H1 (cell line): ENCODE measurements at regions not wholly inside any gene's neighbourhood (a gene's known extent, or its start where the extent isn't known, plus 50 kb on each side); places are given as distances from the start of the nearest gene placed in this dataset.

Experiments used
- CTCF ChIA-PET: fragments of 300-600 bp; sonication (Branson Sonifier 250); formaldehyde crosslinking; loops from one replicate; lab custom pipeline; 2021; ENCODE audit not compliant: partially characterized antibody; lab: Charles Lee
- POLR2A ChIA-PET: fragments of 300-600 bp; sonication (Branson Sonifier 250); formaldehyde crosslinking; loops from one replicate; lab custom pipeline; 2021; ENCODE audit warnings: inconsistent platforms; ENCODE audit not compliant: partially characterized antibody; lab: Charles Lee
- DNase-seq, 2 experiments: peaks; one replicate each; pipeline versions ENCODE4 v3.0.0 to v3.0.0-alpha.2; 2010 to 2022; ENCODE audit warnings: low spot score in 2 of 2, low read depth in 1 of 2, mixed read lengths in 1 of 2
- FAIRE-seq: peaks from 2 replicates; lab custom pipeline; 2011; peaks lifted over from hg19 to GRCh38; lab: Jason Lieb, UNC
- H2AFZ ChIP-seq: 2 replicates; pipeline ENCODE4 v1.8.1; 2012; ENCODE audit warnings: low read length, inconsistent platforms
- H2AK5ac ChIP-seq: 2 replicates; pipeline ENCODE4 v1.6.1; 2013; ENCODE audit warnings: low read depth, low read length
- H2BK120ac ChIP-seq: replicated peaks from 2 replicates; pipeline ENCODE3; 2013; ENCODE audit warnings: low read depth, low read length, inconsistent platforms
- H2BK12ac ChIP-seq: 2 replicates; pipeline ENCODE4 v1.6.1; 2013; ENCODE audit warnings: low read depth, low read length
- H2BK15ac ChIP-seq: 2 replicates; pipeline ENCODE4 v1.6.1; 2013; ENCODE audit warnings: low read length
- H2BK20ac ChIP-seq: 2 replicates; pipeline ENCODE4 v1.6.1; 2013; ENCODE audit warnings: low read length
- H2BK5ac ChIP-seq: 2 replicates; pipeline ENCODE4 v1.6.1; 2013; ENCODE audit warnings: low read depth, low read length
- H3K14ac ChIP-seq: 2 replicates; pipeline ENCODE4 v1.6.1; 2013; ENCODE audit warnings: inconsistent platforms; ENCODE audit not compliant: insufficient read length
- H3K18ac ChIP-seq: 2 replicates; pipeline ENCODE4 v1.6.1; 2013; ENCODE audit warnings: low read length; ENCODE audit errors: extremely low read depth
- H3K23ac ChIP-seq: 2 replicates; pipeline ENCODE4 v1.6.1; 2013; ENCODE audit warnings: inconsistent platforms; ENCODE audit not compliant: insufficient read length
- H3K23me2 ChIP-seq: 2 replicates; pipeline ENCODE4 v1.6.1; 2013; ENCODE audit warnings: low read depth, low read length
- H3K27ac ChIP-seq: 2 replicates; pipeline ENCODE4 v1.6.1; 2011; ENCODE audit warnings: low read depth, low read length, inconsistent platforms
- H3K27me3 ChIP-seq, 4 experiments: replicated peaks in 1 of 4; 1 replicate in 1 of 4; 2 replicates in 3 of 4; pipeline versions ENCODE4 v1.6.1 to v1.8.1; 2011 to 2013; ENCODE audit warnings: low read length in 3 of 4, mild to moderate bottlenecking in 3 of 4, inconsistent platforms in 2 of 4, mixed read lengths in 2 of 4, moderate library complexity in 1 of 4; ENCODE audit not compliant: control insufficient read depth in 3 of 4, insufficient read depth in 3 of 4; ENCODE audit errors: extremely low read depth in 1 of 4
- H3K36me3 ChIP-seq, 4 experiments: 2 replicates each; pipeline versions ENCODE4 v1.6.1 to v1.8.1; 2011 to 2013; ENCODE audit warnings: mild to moderate bottlenecking in 4 of 4, low read length in 3 of 4, moderate library complexity in 2 of 4, control low read depth in 1 of 4, inconsistent platforms in 1 of 4; ENCODE audit not compliant: insufficient read depth in 4 of 4, control insufficient read depth in 2 of 4
- H3K4ac ChIP-seq: replicated peaks from 2 replicates; pipeline ENCODE3; 2013; ENCODE audit warnings: low read length, low read depth, mixed read lengths, inconsistent platforms; ENCODE audit not compliant: insufficient read length
- H3K4me1 ChIP-seq, 4 experiments: replicated peaks in 1 of 4; 1 replicate in 1 of 4; 2 replicates in 3 of 4; pipeline versions ENCODE4 v1.6.1 to v1.8.1; 2011 to 2013; ENCODE audit warnings: low read length in 3 of 4, inconsistent platforms in 2 of 4, mixed read lengths in 1 of 4; ENCODE audit not compliant: insufficient read depth in 4 of 4, control insufficient read depth in 3 of 4
- H3K4me2 ChIP-seq, 2 experiments: 2 replicates each; pipeline versions ENCODE4 v1.6.1 to v1.8.1; 2011 to 2013; ENCODE audit warnings: low read depth in 2 of 2, low read length in 2 of 2, control low read depth in 1 of 2, inconsistent platforms in 1 of 2, mild to moderate bottlenecking in 1 of 2; ENCODE audit not compliant: insufficient read depth in 1 of 2
- H3K4me3 ChIP-seq, 4 experiments: fragments of 200-600, 300-600 bp in 1 of 4; sonication (generic), shearing (Covaris generic), sonication (Bioruptor Twin) in 1 of 4; 2 replicates each; pipeline versions ENCODE4 v1.5.1 to v1.8.1; 2011 to 2016; ENCODE audit warnings: low read length in 4 of 4, low read depth in 3 of 4, control low read depth in 2 of 4, inconsistent platforms in 2 of 4, mild to moderate bottlenecking in 2 of 4, mixed read lengths in 1 of 4, moderate library complexity in 1 of 4; ENCODE audit not compliant: insufficient read depth in 2 of 4; ENCODE audit errors: extremely low read depth in 1 of 4
- H3K56ac ChIP-seq: replicated peaks from 2 replicates; pipeline ENCODE3; 2013; ENCODE audit warnings: low read depth, mild to moderate bottlenecking, mixed read lengths, low read length, inconsistent platforms; ENCODE audit not compliant: insufficient read length
- H3K79me1 ChIP-seq: 2 replicates; pipeline ENCODE4 v1.6.1; 2013; ENCODE audit warnings: low read depth, low read length, control low read depth
- H3K79me2 ChIP-seq, 2 experiments: 2 replicates each; pipeline versions ENCODE4 v1.6.1 to v1.8.1; 2012 to 2013; ENCODE audit warnings: low read length in 2 of 2, mild to moderate bottlenecking in 2 of 2, inconsistent platforms in 1 of 2; ENCODE audit not compliant: insufficient read depth in 2 of 2, control insufficient read depth in 1 of 2
- H3K9ac ChIP-seq, 4 experiments: replicated peaks in 1 of 4; 1 replicate in 1 of 4; 2 replicates in 3 of 4; pipeline versions ENCODE4 v1.6.1 to v1.8.1; 2011 to 2013; ENCODE audit warnings: low read depth in 3 of 4, low read length in 3 of 4, control low read depth in 2 of 4, mild to moderate bottlenecking in 2 of 4, moderate library complexity in 2 of 4, inconsistent platforms in 1 of 4; ENCODE audit errors: extremely low read depth in 1 of 4
- H3K9me3 ChIP-seq, 2 experiments: 2 replicates each; pipeline versions ENCODE4 v1.6.1 to v1.8.1; 2012 to 2013; ENCODE audit warnings: mild to moderate bottlenecking in 2 of 2, moderate library complexity in 2 of 2, control low read depth in 1 of 2, inconsistent platforms in 1 of 2, low read depth in 1 of 2, low read length in 1 of 2, mixed read lengths in 1 of 2; ENCODE audit not compliant: insufficient read depth in 2 of 2
- H4K20me1 ChIP-seq, 2 experiments: replicated peaks in 1 of 2; 2 replicates each; pipeline versions ENCODE3 to v1.8.1; 2011 to 2013; ENCODE audit warnings: inconsistent platforms in 2 of 2, low read length in 2 of 2, mild to moderate bottlenecking in 1 of 2; ENCODE audit not compliant: insufficient read depth in 2 of 2, control insufficient read depth in 1 of 2
- H4K5ac ChIP-seq: 2 replicates; pipeline ENCODE4 v1.6.1; 2013; ENCODE audit warnings: low read length, low read depth, mixed read lengths, inconsistent platforms; ENCODE audit not compliant: insufficient read length
- H4K8ac ChIP-seq: 2 replicates; pipeline ENCODE4 v1.8.0; 2013; ENCODE audit warnings: mild to moderate bottlenecking, moderate library complexity, low read length, inconsistent platforms; ENCODE audit not compliant: insufficient read depth; ENCODE audit errors: extremely low read depth
- H4K91ac ChIP-seq: replicated peaks from 2 replicates; pipeline ENCODE3; 2013; ENCODE audit warnings: low read length, mixed read lengths, inconsistent platforms; ENCODE audit not compliant: insufficient read length
- ASH2L ChIP-seq: fragments of 200-600, 300-600 bp; sonication (generic); IDR thresholded peaks from one replicate; pipeline ENCODE4 v1.7.1; 2017; ENCODE audit warnings: low read length
- CREB1 ChIP-seq: IDR thresholded peaks from 2 replicates; pipeline ENCODE4 v1.6.1; 2012; ENCODE audit warnings: inconsistent platforms
- EZH2 ChIP-seq: fragments of 200-600 bp; sonication (generic); IDR thresholded peaks from 2 replicates; pipeline ENCODE4 v1.7.1; 2012; ENCODE audit warnings: low read depth, mild to moderate bottlenecking, moderate library complexity, low read length, inconsistent platforms; ENCODE audit not compliant: severe bottlenecking
- FOSL1 ChIP-seq: IDR thresholded peaks from 2 replicates; pipeline ENCODE4 v1.6.1; 2011; ENCODE audit warnings: mild to moderate bottlenecking, low read depth, low read length, moderate library complexity; ENCODE audit not compliant: insufficient read depth
- GABPA ChIP-seq: IDR thresholded peaks from 2 replicates; pipeline ENCODE4 v1.6.1; 2011; ENCODE audit warnings: mild to moderate bottlenecking, low read length, moderate library complexity, borderline replicate concordance; ENCODE audit not compliant: insufficient read depth
- HDAC2 ChIP-seq, 2 experiments: fragments of 300-600 bp in 1 of 2; sonication (generic) in 1 of 2; IDR thresholded peaks; 2 replicates each; pipeline ENCODE4 v1.6.1; 2011 to 2012; ENCODE audit warnings: low read depth in 2 of 2, low read length in 2 of 2, mild to moderate bottlenecking in 2 of 2, moderate library complexity in 2 of 2, borderline replicate concordance in 1 of 2, inconsistent platforms in 1 of 2
- JUN ChIP-seq: IDR thresholded peaks from 2 replicates; pipeline ENCODE4 v1.6.1; 2011; ENCODE audit warnings: low read depth, mild to moderate bottlenecking, improper control_type of control experiment, low read length
- MAFK ChIP-seq: IDR thresholded peaks from 2 replicates; pipeline ENCODE4 v1.6.1; 2012; ENCODE audit warnings: low read depth, mild to moderate bottlenecking, improper control_type of control experiment, low read length
- RBBP5 ChIP-seq: IDR thresholded peaks from 2 replicates; pipeline ENCODE4 v1.7.1; 2012; ENCODE audit warnings: low read depth, mild to moderate bottlenecking, inconsistent platforms, low read length, moderate library complexity, borderline replicate concordance
- SAP30 ChIP-seq: fragments of 300-600 bp; sonication (generic); IDR thresholded peaks from 2 replicates; pipeline ENCODE4 v1.7.1; 2012; ENCODE audit warnings: low read length, moderate library complexity, mild to moderate bottlenecking, inconsistent platforms; ENCODE audit not compliant: insufficient read depth, insufficient replicate concordance
- SIN3A ChIP-seq, 2 experiments: IDR thresholded peaks in 1 of 2; conservative IDR thresholded peaks in 1 of 2; 2 replicates each; pipeline ENCODE4 v1.6.1; 2011 to 2012; ENCODE audit warnings: low read length in 2 of 2, improper control_type of control experiment in 1 of 2, low read depth in 1 of 2, mild to moderate bottlenecking in 1 of 2
- SIRT6 ChIP-seq: IDR thresholded peaks from one replicate; pipeline ENCODE4 v1.7.1; 2012; ENCODE audit warnings: low read length, inconsistent platforms
- SP4 ChIP-seq: IDR thresholded peaks from 2 replicates; pipeline ENCODE4 v1.6.1; 2012; ENCODE audit warnings: low read length, inconsistent platforms
- TAF1 ChIP-seq: IDR thresholded peaks from 2 replicates; pipeline ENCODE4 v1.6.1; 2011; ENCODE audit warnings: mild to moderate bottlenecking, low read depth, low read length
- WGBS, 2 experiments: shearing (Covaris generic) in 1 of 2; methylation state at CpG; one replicate each; pipeline versions ENCODE4 v1.1.6 to v1.1.7; 2013 to 2015; ENCODE audit warnings: low lambda C conversion rate in 2 of 2, mixed read lengths in 2 of 2, inconsistent platforms in 1 of 2, low coverage in 1 of 2, missing lambda C conversion rate in 1 of 2; ENCODE audit not compliant: insufficient replicate concordance in 2 of 2, insufficient coverage in 1 of 2, insufficient read length in 1 of 2; ENCODE audit errors: extremely low coverage in 1 of 2, missing lambda C conversion rate in 1 of 2; 5-methylcytosine and 5-hydroxymethylcytosine counted together

- ChIA-PET POLR2A (no interaction called here), CTCF (interaction anchor here (1.0 kb wide), 1 partner anchor 19 kb away, joined by 3 read pairs; no protein-coding TSS in a partner anchor)
- no peak overlapping the region for H3K27ac ChIP-seq
- no peak overlapping the region for H3K4ac ChIP-seq
- no peaks in the 10 kb centered on the region for H3K27me3 ChIP-seq
- H2BK15ac ChIP-seq = no peak overlapping the region
- H4K5ac ChIP-seq = no peak overlapping the region
- H3K9ac ChIP-seq = no peak overlapping the region
- H3K36me3 ChIP-seq = no peaks in the 10 kb centered on the region
- H2BK120ac ChIP-seq = no peak overlapping the region
- H2BK5ac ChIP-seq = no peak overlapping the region
- H3K79me2 ChIP-seq = no peaks in the 10 kb centered on the region
- peaks cover 0 to 3% (median 1%) of the 10 kb centered on the region in 4 experiments; a peak in 2 of 7 replicates for H3K4me1 ChIP-seq
- H3K4me2 ChIP-seq = no peak overlapping the region
- no peak overlapping the region for H2BK20ac ChIP-seq
- peaks cover 5 to 9% of the 10 kb centered on the region in 2 experiments; a peak in 3 of 4 replicates for H3K9me3 ChIP-seq
- no peaks in the 10 kb centered on the region for H4K20me1 ChIP-seq
- H4K91ac ChIP-seq = no peak overlapping the region
- no peaks in the 10 kb centered on the region for H3K79me1 ChIP-seq
- no peak overlapping the region for H4K8ac ChIP-seq
- no peak overlapping the region for H3K4me3 ChIP-seq
- H3K56ac ChIP-seq = no peak overlapping the region
- no peak overlapping the region for H2BK12ac ChIP-seq
- no peaks in the 10 kb centered on the region for H3K23me2 ChIP-seq
- no peak overlapping the region for H3K18ac ChIP-seq
- no peak overlapping the region for H3K23ac ChIP-seq
- H2AK5ac ChIP-seq = no peak overlapping the region
- WGBS, 2 experiments = 89% methylated on average over 3 of the region's 3 CpGs; no CpG with 5 or more reads in 1 of the 2 experiments
- H2AFZ ChIP-seq = no peak overlapping the region
- FAIRE-seq (no peak), DNase-seq (no peak)
- H3K14ac ChIP-seq = no peak overlapping the region
- TF ChIP-seq SIRT6 (no peak), MAFK (no peak), EZH2 (no peak), RBBP5 (no peak), SAP30 (no peak), SP4 (no peak), JUN (no peak), TAF1 (no peak), ASH2L (no peak), HDAC2 (IDR thresholded peaks at IDR 0.05; ENCODE audit: borderline replicate concordance in 1 of 2, low read depth in 2 of 2, low read length in 2 of 2) (no peak), SIN3A (conservative IDR thresholded peaks at IDR 0.05 in 1 of 2, IDR thresholded peaks at IDR 0.05 in 1 of 2; ENCODE audit: low read depth in 1 of 2, low read length in 2 of 2) (no peak), FOSL1 (no peak), CREB1 (no peak), GABPA (no peak)
Measured at GRCh38 chr15:37394402-37395099, 294.2 kb upstream of the MEIS2 start.
